Epidermal melanocyte (primary cell): ENCODE measurements at regions not wholly inside any gene's neighbourhood (a gene's known extent, or its start where the extent isn't known, plus 50 kb on each side); places are given as distances from the start of the nearest gene placed in this dataset.
"Not testable (repeated sequence)": the region's sequence is repeated elsewhere in the genome, so short reads cannot be mapped to it uniquely, and the experiment has no call there.

Experiments used
- DNase-seq: peaks from one replicate; pipeline ENCODE4 v3.0.0; 2011; ENCODE audit warnings: low spot score; ENCODE audit not compliant: insufficient read length

- no peak for DNase-seq
Measured at GRCh38 chr14:97977651-97978261, 1180.6 kb downstream of the VRK1 start.

GRCh38 chr14:97978341-97978740 lies 1181.2 kb downstream of the VRK1 start:
- DNase-seq, result no peak

DNA sequence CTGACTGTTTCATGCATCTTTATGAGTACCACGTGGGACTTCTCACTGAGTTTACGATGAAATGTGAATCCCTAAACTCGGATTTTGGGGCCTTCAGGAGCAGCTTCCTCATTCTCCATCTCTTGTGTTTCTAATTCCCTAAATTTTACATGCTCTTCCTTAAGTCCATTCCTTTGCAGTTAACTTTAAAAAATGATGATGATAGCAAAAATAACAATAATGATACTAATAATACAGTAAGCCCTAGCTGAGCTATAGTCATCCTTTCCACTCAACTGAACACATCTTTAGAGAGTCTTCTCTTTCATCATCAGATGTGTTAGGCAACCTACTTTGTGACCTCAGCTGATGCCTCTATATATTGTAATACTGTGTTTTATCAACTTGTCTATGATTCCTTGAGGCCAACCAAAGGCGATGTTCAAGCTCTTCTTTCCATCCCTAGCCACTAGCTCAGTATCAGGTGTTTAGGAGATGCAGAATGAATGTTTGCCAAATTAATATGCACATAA lies 1196.4 kb downstream of the VRK1 start:
- DNase-seq, result no peak

GRCh38 chr14:97994020-97994531 lies 1196.9 kb downstream of the VRK1 start:
- no peak for DNase-seq

DNA sequence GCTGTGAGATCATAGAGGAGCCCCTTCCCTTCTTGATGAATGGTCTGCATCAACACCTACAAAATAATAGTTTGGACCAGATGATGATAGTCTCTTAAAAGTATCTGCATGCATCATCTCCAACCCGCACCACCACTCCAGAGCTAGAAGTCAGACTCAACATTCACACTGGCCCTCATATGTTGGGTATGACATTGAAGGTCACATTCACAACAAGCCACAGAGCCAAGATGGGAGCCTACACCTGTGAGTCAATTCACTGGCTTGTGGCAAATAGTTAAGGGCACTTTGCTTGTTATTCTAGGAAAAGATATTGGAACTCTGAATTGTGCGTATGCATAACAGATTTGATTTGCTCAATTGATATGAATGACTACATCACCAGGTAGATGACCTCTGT lies 1197.9 kb downstream of the VRK1 start:
- DNase-seq, result no peak

- no peak for DNase-seq
Measured at GRCh38 chr14:97995531-97995930, 1198.3 kb downstream of the VRK1 start.

- DNase-seq, result no peak
Measured at GRCh38 chr14:98006008-98006407, 1208.8 kb downstream of the VRK1 start.

DNA sequence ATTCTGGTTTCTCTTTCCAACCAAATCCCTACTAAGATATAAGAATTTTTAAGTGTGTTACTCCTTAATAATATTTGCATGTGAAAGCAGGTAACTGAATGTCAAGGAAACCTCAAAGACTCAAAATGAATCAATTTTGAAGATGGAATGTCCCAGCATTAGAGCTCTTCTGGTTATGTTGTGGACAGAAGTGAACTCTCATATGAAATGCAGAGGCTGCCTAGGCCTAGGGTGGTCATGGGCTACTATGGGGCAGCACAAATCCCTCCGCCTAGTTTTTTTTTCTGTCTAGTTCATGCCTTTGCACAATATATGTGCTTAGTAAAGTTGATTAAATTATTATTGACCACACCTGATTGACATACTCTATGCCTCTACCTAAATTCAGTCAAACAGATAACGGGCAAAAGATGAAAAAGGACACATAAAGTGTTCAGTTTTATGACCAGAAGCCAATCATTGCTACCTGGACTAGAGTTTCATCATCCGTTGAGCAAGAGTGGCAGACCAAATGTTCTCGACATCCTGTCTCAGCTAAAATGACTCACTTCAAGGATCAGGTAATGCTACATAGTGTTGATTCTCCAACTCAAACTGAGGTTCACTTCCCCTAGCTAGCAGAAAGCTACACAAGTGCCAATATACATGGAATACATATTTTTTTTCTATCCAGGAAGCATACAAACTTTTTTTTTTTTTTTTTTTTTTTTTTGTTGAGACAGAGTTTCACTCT lies 1211.4 kb downstream of the VRK1 start:
- DNase-seq, result no peak

DNA sequence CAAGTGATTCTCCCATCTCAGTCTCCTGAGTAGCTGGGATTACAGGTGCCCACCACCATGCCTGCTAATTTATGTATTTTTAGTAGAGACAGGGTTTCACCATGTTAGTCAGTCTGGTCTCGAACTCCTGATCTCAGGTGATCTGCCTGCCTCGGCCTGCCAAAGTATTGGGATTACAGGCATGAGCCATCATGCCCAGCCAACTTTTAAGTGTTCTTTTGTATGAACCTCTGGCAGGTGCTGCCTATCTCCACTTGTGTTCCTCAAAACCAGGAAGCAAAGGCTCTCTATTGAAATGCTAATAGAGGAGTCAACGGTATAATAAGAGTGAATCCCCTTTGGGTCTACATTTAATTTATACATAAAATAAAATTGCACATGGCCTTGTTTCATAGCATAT lies 1212.0 kb downstream of the VRK1 start:
- DNase-seq, result not testable (repeated sequence)

- DNase-seq, result no peak
Measured at GRCh38 chr14:98010784-98011183, 1213.6 kb downstream of the VRK1 start.

GRCh38 chr14:98014851-98015615 lies 1217.9 kb downstream of the VRK1 start:
- no peak for DNase-seq

DNA sequence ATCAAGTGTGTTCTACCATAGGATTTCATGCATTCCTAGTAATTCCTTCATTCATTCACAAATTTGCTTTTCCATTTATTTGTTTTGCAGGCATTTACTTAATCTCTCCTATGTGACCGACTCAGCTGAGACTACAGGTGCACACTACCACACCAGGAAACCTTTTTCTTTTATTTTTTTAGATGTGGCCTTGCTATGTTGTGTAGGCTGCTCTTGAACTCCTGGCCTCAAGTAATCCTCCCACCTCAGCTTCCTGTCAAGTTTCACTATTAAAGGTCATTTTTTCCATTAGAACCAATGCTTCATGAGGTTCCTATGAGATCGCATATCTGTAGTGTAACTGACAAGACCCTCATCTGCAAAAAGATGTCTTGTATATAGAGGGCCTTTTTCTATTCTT lies 1218.7 kb downstream of the VRK1 start:
- no peak for DNase-seq

DNA sequence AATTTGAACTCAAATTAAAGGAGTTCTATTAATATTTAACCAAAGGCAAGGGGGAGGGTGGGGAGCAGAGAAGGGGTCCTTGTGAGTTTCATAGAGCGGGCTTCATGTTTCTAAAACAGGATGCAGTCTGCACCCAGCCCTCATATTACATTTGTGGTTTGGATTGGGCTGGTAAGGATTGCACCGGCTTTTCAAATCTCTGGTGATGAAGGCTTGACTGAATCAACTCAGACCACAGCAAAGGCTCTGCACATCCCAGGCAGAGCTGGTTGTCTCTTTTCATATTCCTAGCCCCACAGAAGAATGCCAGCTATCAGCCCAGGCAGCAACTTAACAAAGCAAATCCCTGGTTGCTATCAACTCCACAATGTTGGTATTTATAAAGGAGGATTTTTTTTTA lies 1221.4 kb downstream of the VRK1 start:
- no peak for DNase-seq

GRCh38 chr14:98022541-98023520 lies 1225.6 kb downstream of the VRK1 start:
- no peak for DNase-seq

GRCh38 chr14:98028162-98028561 lies 1231.0 kb downstream of the VRK1 start:
- no peak for DNase-seq

DNA sequence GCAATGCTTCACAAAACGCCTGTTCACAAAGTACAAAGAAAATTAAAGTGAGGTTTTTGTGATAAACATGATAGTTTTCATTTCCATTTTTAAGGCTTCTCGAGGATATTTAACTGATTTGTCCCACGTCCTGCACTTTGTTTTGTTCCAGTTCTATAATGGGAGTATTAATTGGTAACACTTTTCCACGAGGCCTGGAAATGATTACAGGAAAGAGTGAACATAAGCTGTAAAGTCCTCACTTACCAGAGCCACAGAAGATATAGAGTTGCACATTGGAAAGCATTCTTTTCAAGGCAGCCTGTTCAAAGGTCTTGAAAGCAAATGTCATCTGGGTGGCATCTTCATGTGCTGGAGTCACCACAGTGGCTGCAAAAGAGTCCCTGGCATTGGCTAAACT lies 1236.6 kb downstream of the BCL11B start:
- DNase-seq, result no peak

DNA sequence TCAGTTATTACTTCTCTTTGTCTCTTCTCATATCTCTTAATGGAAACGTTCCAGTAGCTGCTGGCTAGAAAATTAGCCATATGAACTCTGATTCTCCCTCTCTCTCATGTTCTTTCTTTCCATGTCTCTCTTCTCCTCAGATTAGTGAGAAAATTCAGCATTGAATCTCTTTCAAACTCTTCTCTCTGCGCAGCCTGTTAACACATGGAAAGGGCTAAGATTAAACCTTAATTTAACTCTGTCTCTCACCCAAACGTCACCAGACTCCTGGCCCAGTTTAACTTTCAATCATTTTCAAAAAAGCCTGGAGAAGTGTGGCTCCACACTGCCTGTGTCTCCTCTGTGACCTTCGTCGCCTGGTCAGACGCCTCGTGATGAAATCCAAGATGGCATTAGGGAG lies 1234.2 kb downstream of the BCL11B start:
- DNase-seq, result no peak

DNA sequence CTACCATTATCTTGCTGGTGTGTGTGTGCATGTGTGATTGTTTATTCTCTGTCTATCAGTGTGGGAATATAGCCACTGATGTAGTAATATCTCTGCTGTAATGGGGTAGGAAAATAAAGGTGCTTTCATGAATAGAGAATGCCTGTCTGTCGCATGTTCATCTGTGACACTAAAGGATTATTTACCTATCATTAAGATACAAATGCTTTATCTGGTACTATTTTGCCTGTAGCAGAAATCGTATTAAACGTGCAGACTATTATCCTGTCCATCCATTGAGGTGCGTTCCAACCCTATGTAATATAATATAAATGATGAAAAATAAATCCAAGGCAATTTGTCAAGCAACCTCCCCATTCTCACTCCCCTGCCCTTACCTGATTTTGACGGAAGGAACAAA lies 1215.1 kb downstream of the BCL11B start:
- DNase-seq, result no peak

DNA sequence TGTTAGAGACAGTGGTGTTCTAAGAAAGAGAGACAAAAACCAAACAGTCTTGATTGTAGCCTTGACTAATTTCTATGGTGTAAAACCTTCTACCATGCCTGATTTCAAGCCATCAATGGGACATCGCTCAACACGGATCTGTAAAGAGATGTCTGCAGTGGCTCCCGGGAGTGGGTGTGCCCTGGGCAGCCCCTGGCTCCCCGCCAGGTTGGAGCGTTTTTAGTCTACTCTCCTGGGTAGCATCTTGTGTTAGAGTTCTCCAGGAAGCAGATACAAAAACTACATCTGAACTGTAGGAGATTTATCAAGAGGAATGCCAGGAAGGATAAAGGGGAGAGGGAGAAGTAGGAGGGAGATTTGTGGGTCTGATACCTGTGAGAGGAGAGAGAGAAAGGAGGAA lies 1212.9 kb downstream of the BCL11B start:
- no peak for DNase-seq

- DNase-seq, result no peak
Measured at GRCh38 chr14:98062083-98062482, 1209.9 kb downstream of the BCL11B start.

GRCh38 chr14:98069712-98070171 lies 1202.3 kb downstream of the BCL11B start:
- DNase-seq, result no peak
